HG03159 (cell line): ENCODE measurements at regions not wholly inside any gene's neighbourhood (a gene's known extent, or its start where the extent isn't known, plus 50 kb on each side); places are given as distances from the start of the nearest gene placed in this dataset.
A peak's percentile ranks its signal among the peaks of the same experiment; 100 is the strongest.
"Not testable (repeated sequence)": the region's sequence is repeated elsewhere in the genome, so short reads cannot be mapped to it uniquely, and the experiment has no call there.

ENCODE experiments used
- ATAC-seq: cut with Tn5 transposase; IDR thresholded peaks from one replicate; pipeline ENCODE4 v1.9.1; 2021; ENCODE audit warnings: mild to moderate bottlenecking, moderate library complexity; ENCODE audit not compliant: unreplicated experiment

DNA sequence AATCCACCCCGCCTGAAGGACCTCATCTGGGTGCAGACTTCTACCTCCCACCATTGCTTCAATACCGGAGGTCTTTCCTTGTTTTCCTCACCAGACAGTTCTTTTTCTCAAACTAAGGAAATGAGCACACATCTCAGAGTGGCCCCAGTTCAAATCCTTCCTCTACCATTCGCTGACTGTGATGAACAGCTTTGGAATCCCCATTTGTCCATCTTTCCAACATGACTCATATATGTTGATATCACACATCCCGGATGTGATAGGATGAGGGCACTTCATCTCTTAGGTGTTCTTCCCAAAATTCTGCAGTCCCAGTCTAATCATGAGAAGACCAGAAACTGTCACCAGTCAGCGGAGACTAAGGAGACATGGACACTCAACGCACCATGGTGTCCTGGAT is 67.9 kb upstream of the SMURF2 start:
- ATAC-seq: not testable (repeated sequence)

DNA sequence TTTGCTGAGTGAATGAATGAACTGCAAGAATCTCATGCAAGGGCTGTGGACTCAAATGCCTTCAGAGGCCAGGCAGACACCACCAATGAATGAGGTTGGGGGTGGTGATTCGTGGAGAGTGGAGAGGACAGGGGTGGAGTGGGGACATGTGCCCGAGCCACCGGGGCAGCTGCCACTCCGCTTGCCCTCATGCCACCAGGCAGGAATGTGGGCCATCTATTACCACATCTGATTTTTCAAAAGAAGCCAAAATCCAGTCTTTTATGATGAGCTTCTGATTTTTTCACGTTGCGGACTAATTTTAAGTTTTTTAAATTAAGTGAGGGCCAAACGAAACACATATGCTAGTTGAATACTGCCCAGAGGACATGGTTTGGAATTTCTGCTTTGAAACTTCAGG is 67.1 kb upstream of the SMURF2 start:
- ATAC-seq: no peak

DNA sequence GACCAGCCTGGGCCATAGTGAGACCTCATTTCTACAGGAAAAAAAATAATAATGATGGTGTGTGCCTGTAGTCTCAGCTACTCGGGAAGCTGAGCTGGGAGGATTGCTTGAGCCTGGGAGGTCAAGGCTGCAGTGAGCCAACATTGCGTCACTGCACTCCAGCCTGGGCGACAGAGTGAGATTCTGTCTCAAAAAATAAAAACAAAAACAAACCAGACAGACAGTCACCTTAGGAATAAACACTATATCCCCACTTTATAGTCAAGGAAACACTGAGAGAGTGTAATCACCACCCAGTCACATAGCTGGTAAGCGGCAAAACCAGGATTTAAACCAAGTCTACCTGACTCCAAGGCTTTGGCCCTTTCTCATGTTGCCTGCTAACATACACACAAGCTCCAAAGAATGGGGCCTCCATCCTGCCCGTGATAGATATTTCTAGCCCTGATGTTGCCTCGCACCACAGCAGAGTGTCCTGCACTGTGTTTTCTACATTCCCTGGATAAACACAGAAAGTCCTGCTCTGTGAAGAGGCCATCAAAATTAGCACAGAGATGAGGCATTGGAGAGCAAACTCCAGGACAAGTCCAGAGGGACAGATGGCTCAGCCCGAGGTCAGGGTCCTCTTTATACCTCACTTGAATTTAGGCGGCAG is 66.1 kb upstream of the SMURF2 start:
- no peak for ATAC-seq

DNA sequence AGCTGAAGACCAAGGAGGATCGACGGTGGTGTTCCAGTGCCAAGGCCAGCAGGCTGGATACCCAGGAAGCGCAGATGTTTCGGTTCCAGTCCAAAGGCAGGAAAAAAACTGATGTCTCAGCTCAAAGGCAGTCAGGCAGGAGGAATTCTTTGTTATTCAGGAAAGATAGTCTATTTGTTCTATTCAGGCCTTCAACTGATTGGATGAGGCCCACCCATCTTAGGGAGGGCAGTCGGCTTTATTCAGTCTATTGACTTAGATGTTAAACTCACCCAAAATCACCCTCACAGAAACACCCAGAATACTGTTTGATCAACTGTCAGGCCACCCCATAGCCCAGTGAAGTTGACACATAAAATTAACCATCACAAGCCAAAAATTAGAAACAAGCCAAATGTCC is 63.9 kb upstream of the SMURF2 start:
- ATAC-seq: not testable (repeated sequence)

DNA sequence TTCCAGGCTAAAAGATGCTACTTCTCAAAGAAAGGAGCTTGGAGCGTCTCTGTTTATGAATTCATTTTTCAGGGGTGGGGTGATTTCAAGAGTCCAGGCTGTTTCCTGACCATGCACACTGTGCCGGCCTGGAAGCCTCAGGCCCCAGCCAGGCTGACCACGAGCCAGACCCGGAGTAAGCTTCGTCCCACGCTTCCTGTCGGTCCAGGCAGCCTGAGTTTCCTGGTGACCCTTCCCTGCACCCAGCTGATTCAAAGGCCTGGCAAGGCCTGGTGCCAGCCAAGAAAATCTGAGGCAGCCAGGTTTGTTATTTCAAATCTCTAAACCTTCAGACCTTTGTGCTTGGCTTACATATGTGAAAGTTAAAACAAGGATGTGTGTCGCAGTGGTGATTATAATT is 62.1 kb upstream of the SMURF2 start:
- ATAC-seq: not testable (repeated sequence)

DNA sequence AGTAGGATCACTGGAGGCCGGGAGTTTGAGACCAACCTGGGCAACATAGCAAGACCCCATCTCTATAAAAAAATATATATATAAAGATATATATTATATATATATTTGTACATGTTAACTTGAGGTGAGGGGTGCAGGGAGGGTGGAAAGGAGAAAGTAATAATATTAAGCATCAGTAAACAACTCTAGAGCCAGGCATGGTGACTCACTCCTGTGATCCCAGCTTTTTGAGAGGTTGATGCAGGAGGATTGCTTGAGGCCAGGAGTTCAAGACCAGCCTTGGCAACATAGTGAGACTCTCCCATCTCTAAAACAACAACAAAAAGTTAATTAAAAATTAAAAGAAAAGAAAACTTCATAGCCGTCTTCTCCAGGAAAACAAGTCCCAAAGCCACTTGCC is 61.7 kb upstream of the SMURF2 start:
- ATAC-seq: no peak

DNA sequence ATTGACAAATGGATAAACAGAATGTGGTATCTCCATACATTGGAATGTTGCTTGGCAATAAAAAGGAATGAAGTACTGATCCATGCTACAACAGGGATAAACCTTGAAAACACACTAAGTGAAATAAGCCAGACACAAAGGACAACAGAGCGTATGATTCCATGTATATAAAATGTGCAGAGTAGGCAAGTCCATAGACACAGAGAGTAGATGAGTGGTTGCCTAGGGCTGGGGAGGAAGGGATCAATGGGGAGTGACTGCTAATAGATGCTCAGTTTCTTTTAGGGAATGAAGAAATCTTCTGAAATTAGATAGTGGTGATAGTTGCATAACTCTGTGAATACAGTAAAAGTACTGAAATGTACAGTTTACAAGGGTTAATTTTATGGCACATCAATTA is 59.4 kb upstream of the SMURF2 start:
- not testable (repeated sequence) for ATAC-seq

DNA sequence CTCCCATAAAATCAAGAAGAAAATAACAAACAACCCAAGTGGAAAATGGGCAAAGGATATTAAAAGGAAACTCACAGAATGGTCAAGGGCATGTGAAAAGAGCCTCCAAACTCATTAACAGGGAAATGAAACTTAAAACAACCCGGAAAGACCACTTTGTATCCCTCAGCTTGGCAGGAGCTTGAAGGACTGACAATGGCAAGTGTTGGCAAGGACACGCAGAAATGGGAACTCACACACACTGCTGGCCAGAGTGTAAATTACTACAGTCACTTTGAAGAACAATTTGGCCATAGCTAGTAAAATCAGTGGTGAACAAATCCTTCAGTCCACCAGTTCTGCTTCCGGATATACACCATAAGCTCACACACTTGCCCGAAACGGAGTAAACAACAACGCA is 58.1 kb upstream of the SMURF2 start:
- ATAC-seq: not testable (repeated sequence)

DNA sequence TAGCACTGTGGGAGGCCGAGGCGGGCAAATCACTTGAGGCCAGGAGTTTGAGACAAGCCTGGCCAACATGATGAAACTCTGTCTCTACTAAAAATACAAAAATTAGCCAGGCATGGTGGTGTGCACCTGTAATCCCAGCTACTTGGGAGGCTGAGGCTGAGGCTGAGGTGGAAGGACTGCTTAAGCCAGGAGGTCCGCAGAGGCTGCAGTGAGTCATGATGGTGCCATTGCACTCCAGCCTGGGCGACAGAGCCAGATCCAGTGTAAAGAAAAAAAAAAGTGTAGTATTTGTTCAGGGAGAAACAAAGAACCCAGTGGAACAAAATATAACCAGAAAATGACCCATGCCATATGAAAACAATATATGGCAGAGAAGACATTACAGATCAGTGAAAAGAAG is 57.4 kb upstream of the SMURF2 start:
- ATAC-seq: not testable (repeated sequence)

DNA sequence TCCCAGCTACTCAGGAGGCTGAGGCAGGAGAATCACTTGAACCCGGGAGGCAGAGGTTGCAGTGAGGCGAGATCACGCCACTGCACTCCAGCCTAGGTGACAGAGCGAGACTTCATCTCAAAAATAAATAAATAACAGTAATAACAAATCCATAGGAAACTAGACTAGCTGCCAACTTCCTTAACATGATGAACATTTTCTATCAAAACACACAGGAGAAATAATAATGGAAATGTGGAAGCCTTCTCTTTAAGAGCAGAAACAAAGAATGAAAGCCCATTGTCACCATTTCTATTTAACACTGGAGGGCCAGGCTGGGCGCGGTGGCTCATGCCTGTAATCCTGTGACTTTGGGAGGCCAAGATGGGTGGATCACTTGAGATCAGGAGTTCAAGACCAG is 56.7 kb upstream of the SMURF2 start:
- not testable (repeated sequence) for ATAC-seq

DNA sequence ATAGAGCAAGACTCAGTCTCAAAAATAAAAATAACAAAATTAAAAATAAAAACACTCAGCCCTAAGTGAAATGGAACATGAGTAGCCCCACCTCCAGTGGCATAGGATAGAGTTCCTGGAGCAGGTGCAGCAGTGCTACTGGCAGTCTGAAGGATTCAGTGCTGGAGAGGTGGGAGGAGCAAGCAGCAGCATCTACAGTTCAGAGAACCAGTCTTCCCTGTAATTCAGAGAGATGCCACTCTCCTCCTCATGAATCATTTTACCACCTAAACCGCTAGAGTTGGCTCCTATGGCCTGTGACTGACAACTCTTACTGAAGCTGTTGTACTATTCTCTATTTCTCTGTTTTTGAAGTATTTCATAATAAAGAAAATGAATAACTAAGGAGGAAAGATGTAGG is 56.0 kb upstream of the SMURF2 start:
- ATAC-seq: no peak

DNA sequence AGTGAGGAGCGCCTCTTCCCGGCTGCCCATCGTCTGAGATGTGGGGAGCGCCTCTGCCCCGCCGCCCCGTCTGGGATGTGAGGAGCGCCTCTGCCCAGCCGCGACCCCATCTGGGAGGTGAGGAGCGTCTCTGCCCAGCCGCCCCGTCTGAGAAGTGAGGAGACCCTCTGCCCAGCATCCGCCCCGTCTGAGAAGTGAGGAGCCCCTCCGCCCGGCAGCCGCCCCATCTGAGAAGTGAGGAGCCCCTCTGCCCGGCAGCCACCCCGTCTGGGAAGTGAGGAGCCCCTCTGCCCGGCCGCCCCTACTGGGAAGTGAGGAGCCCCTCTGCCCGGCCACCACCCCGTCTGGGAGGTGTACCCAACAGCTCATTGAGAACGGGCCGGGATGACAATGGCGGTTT is 54.4 kb upstream of the SMURF2 start:
- not testable (repeated sequence) for ATAC-seq

DNA sequence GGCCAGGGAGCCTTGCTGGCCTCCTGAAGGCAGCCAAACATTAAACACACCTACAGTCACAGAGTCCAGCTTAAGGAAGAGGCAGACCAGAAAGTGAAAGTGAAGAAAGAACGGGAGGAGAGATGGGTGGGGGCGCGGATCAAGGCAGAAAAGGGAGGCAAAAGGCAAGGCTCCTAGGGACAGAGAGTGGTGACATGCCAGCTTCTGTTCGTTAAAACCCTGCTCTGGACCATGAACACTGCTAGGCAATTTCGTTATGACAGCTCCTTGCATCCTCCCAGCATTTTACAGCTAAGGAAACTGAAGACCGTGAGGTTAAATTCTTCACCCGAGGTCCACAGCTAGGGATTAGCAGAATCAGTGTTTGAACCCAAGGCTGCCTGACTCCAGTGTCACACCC is 51.7 kb upstream of the SMURF2 start:
- ATAC-seq: not testable (repeated sequence)

DNA sequence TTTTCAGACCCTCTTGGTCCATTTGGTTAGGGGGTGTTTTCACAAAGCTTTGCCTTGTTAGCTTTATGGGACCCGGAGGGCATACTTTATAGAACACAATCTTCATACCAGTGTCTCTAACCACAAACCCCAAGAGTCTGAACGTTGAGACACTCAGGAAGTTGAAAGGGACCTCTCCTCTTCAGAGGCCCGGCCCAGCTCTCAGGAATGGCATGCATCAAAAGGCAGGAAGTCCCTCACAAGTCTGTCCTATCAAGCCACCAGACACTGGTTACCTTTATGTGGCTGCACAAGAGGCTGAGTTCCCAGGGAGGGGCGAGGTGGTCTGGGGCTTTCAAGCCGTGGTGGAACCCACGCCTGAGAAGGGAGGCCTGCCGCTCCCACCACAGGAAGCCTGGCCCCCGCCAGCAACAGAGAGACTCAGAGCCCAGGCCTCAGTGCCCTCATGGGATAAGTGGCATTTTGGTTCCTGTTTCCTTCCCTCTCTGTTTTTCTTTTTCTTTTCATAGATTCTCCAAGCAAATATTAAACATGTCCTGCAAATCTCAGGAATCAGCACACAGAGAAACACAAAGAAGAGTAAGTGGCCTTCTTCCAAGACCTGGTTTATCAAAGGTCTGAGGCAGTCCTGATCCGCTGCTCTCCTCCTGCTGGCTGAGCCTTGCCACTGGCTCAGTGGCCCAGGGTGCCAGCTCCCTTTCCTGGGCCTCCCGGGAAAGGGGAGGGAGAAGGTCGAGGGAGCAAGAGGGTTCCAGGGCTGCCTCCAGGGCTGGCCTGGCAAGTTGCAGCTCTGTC is 50.6 kb upstream of the SMURF2 start:
- ATAC-seq: peak; percentile 55
